IMR-90 (cell line): ENCODE measurements at regions not wholly inside any gene's neighbourhood (a gene's known extent, or its start where the extent isn't known, plus 50 kb on each side); places are given as distances from the start of the nearest gene placed in this dataset.

Experiments used
- CEBPB ChIP-seq: IDR thresholded peaks from 2 replicates; pipeline ENCODE4 v1.6.1; 2012; ENCODE audit warnings: low read depth, low read length, improper control_type of control experiment
- CHD1 ChIP-seq: IDR thresholded peaks from 2 replicates; pipeline ENCODE4 v1.6.1; 2012; ENCODE audit warnings: low read depth, low read length, improper control_type of control experiment
- CTCF ChIP-seq: conservative IDR thresholded peaks from 2 replicates; pipeline ENCODE4 v1.5.1; 2012; ENCODE audit warnings: mild to moderate bottlenecking, low read depth, low read length, improper control_type of control experiment
- ELK1 ChIP-seq: fragments of 150-350 bp; IDR thresholded peaks from 2 replicates; pipeline ENCODE4 v1.6.1; 2016; ENCODE audit warnings: low read depth, mild to moderate bottlenecking, low read length, moderate library complexity, borderline replicate concordance
- MAFK ChIP-seq: IDR thresholded peaks from 2 replicates; pipeline ENCODE4 v1.6.1; 2012; ENCODE audit warnings: low read depth, low read length, improper control_type of control experiment
- MXI1 ChIP-seq: IDR thresholded peaks from 2 replicates; pipeline ENCODE4 v1.6.1; 2012; ENCODE audit warnings: low read depth, mild to moderate bottlenecking, low read length, moderate library complexity, borderline replicate concordance
- POLR2A ChIP-seq: IDR thresholded peaks from 2 replicates; pipeline ENCODE4 v1.6.1; 2012; ENCODE audit warnings: mild to moderate bottlenecking, low read depth, low read length
- RAD21 ChIP-seq: IDR thresholded peaks from 2 replicates; pipeline ENCODE4 v1.6.1; 2012; ENCODE audit warnings: low read length, improper control_type of control experiment
- RCOR1 ChIP-seq: IDR thresholded peaks from 2 replicates; pipeline ENCODE4 v1.6.1; 2012; ENCODE audit warnings: mild to moderate bottlenecking, low read length, improper control_type of control experiment; ENCODE audit not compliant: insufficient replicate concordance
- RFX5 ChIP-seq: IDR thresholded peaks from 2 replicates; pipeline ENCODE4 v1.8.0; 2012; ENCODE audit warnings: low read depth, mild to moderate bottlenecking, low read length, moderate library complexity

GRCh38 chr6:14816116-14816859 lies 429.6 kb upstream of the JARID2 start:
- TF ChIP-seq RFX5 = no peak
- TF ChIP-seq POLR2A = no peak
- TF ChIP-seq CTCF = no peak
- no peak for TF ChIP-seq CHD1
- TF ChIP-seq RCOR1 = no peak
- TF ChIP-seq ELK1 = no peak
- TF ChIP-seq MXI1 = no peak
- peak; percentile 77 for TF ChIP-seq CEBPB
- no peak for TF ChIP-seq RAD21
- TF ChIP-seq MAFK = no peak
